ENCODE measurements at regions not wholly inside any gene's neighbourhood (a gene's known extent, or its start where the extent isn't known, plus 50 kb on each side); places are given as distances from the start of the nearest gene placed in this dataset.
A peak's percentile ranks its signal among the peaks of the same experiment; 100 is the strongest.

GRCh38 chr5:158487664-158488063, 612.1 kb downstream of the EBF1 start:
- Histone ChIP-seq H3K4me1 (peaks cover 2 to 59% (median 24%) of the 10 kb centered on the region in 9 donors), H3K36me3 (no peaks in the 10 kb centered on the region)
- no peak for ATAC-seq

GRCh38 chr5:158487156-158487555, 612.6 kb downstream of the EBF1 start:
- no peak overlapping the region for H3K4me3 ChIP-seq
- 55 to 56% methylated on average over 1 of the region's 1 CpG for WGBS, 2 donors
- H3K4me1 ChIP-seq = peaks cover 2 to 64% (median 24%) of the 10 kb centered on the region in 9 donors
- no peak for DNase-seq
- ATAC-seq = peak in 1 of 8 donors; percentile 24
- no peaks in the 10 kb centered on the region for H3K9me3 ChIP-seq
- H3K36me3 ChIP-seq = no peaks in the 10 kb centered on the region
- H3K27ac ChIP-seq = peak overlapping the region in 7 of 10 donors; percentile 51 to 81 (median 71)
- no peaks in the 10 kb centered on the region for H3K27me3 ChIP-seq
- TF ChIP-seq CTCF (IDR thresholded peaks at IDR 0.05) = no peak
- intact Hi-C loops (cut with DNase I) = loop anchor here in 3 of 10 donors (10.0 kb wide), 2 partner anchors 58 to 208 kb away; no protein-coding TSS in a partner anchor

More at GRCh38 chr5:158487664-158488063, 612.1 kb downstream of the EBF1 start:
- H3K4me3 ChIP-seq = no peak overlapping the region
- no peak for TF ChIP-seq CTCF (IDR thresholded peaks at IDR 0.05)
- 33 to 47% methylated on average over 1 of the region's 1 CpG for WGBS, 2 donors
- intact Hi-C loops (cut with DNase I) = loop anchor here in 3 of 10 donors (10.0 kb wide), 2 partner anchors 57 to 207 kb away; no protein-coding TSS in a partner anchor
- no peaks in the 10 kb centered on the region for H3K27me3 ChIP-seq
- H3K27ac ChIP-seq = peak overlapping the region in 7 of 10 donors; percentile 51 to 81 (median 64)
- no peak for DNase-seq
- H3K9me3 ChIP-seq = no peaks in the 10 kb centered on the region

GRCh38 chr5:158486566-158486965, 613.1 kb downstream of the EBF1 start:
- no peak for ATAC-seq
- intact Hi-C loops (cut with DNase I) = loop anchor here in 3 of 10 donors (10.0 kb wide), 2 partner anchors 58 to 208 kb away; no protein-coding TSS in a partner anchor
- Histone ChIP-seq H3K4me3 (no peak overlapping the region), H3K36me3 (no peaks in the 10 kb centered on the region), H3K4me1 (peaks cover 2 to 69% (median 24%) of the 10 kb centered on the region in 9 donors), H3K9me3 (no peaks in the 10 kb centered on the region), H3K27me3 (no peaks in the 10 kb centered on the region), H3K27ac (peak overlapping the region in 7 of 10 donors; percentile 54 to 81 (median 71))
- TF ChIP-seq CTCF (IDR thresholded peaks at IDR 0.05) = no peak
- DNase-seq = no peak
- WGBS, 2 donors = 67 to 70% methylated on average over 3 of the region's 3 CpGs

- Histone ChIP-seq H3K36me3 (no peaks in the 10 kb centered on the region), H3K4me1 (peaks cover 2 to 69% (median 24%) of the 10 kb centered on the region in 9 donors), H3K4me3 (no peak overlapping the region), H3K9me3 (no peaks in the 10 kb centered on the region), H3K27me3 (no peaks in the 10 kb centered on the region), H3K27ac (peak overlapping the region; percentile 31 to 81 (median 61))
- ATAC-seq = peak in 7 of 8 donors; percentile 56 to 77 (median 72)
- 40 to 41% methylated on average over 6 of the region's 6 CpGs for WGBS, 2 donors
- TF ChIP-seq CTCF (IDR thresholded peaks at IDR 0.05) = no peak
- DNase-seq = peak in 1 of 2 donors; percentile 58
- intact Hi-C loops (cut with DNase I) = loop anchor here in 3 of 10 donors (10.0 kb wide), 2 partner anchors 59 to 209 kb away; no protein-coding TSS in a partner anchor
Observed at GRCh38 chr5:158485604-158486081, 614.1 kb downstream of the EBF1 start.
